H1 (cell line): ENCODE measurements at regions not wholly inside any gene's neighbourhood (a gene's known extent, or its start where the extent isn't known, plus 50 kb on each side); places are given as distances from the start of the nearest gene placed in this dataset.

Experiments used
- CTCF ChIA-PET: fragments of 300-600 bp; sonication (Branson Sonifier 250); formaldehyde crosslinking; loops from one replicate; lab custom pipeline; 2021; ENCODE audit not compliant: partially characterized antibody; lab: Charles Lee
- POLR2A ChIA-PET: fragments of 300-600 bp; sonication (Branson Sonifier 250); formaldehyde crosslinking; loops from one replicate; lab custom pipeline; 2021; ENCODE audit warnings: inconsistent platforms; ENCODE audit not compliant: partially characterized antibody; lab: Charles Lee
- DNase-seq, 2 experiments: peaks; one replicate each; pipeline versions ENCODE4 v3.0.0 to v3.0.0-alpha.2; 2010 to 2022; ENCODE audit warnings: low spot score in 2 of 2, low read depth in 1 of 2, mixed read lengths in 1 of 2
- FAIRE-seq: peaks from 2 replicates; lab custom pipeline; 2011; peaks lifted over from hg19 to GRCh38; lab: Jason Lieb, UNC
- H2AFZ ChIP-seq: 2 replicates; pipeline ENCODE4 v1.8.1; 2012; ENCODE audit warnings: low read length, inconsistent platforms
- H2AK5ac ChIP-seq: 2 replicates; pipeline ENCODE4 v1.6.1; 2013; ENCODE audit warnings: low read depth, low read length
- H2BK120ac ChIP-seq: replicated peaks from 2 replicates; pipeline ENCODE3; 2013; ENCODE audit warnings: low read depth, low read length, inconsistent platforms
- H2BK12ac ChIP-seq: 2 replicates; pipeline ENCODE4 v1.6.1; 2013; ENCODE audit warnings: low read depth, low read length
- H2BK15ac ChIP-seq: 2 replicates; pipeline ENCODE4 v1.6.1; 2013; ENCODE audit warnings: low read length
- H2BK20ac ChIP-seq: 2 replicates; pipeline ENCODE4 v1.6.1; 2013; ENCODE audit warnings: low read length
- H2BK5ac ChIP-seq: 2 replicates; pipeline ENCODE4 v1.6.1; 2013; ENCODE audit warnings: low read depth, low read length
- H3K14ac ChIP-seq: 2 replicates; pipeline ENCODE4 v1.6.1; 2013; ENCODE audit warnings: inconsistent platforms; ENCODE audit not compliant: insufficient read length
- H3K18ac ChIP-seq: 2 replicates; pipeline ENCODE4 v1.6.1; 2013; ENCODE audit warnings: low read length; ENCODE audit errors: extremely low read depth
- H3K23ac ChIP-seq: 2 replicates; pipeline ENCODE4 v1.6.1; 2013; ENCODE audit warnings: inconsistent platforms; ENCODE audit not compliant: insufficient read length
- H3K23me2 ChIP-seq: 2 replicates; pipeline ENCODE4 v1.6.1; 2013; ENCODE audit warnings: low read depth, low read length
- H3K27ac ChIP-seq: 2 replicates; pipeline ENCODE4 v1.6.1; 2011; ENCODE audit warnings: low read depth, low read length, inconsistent platforms
- H3K27me3 ChIP-seq, 4 experiments: replicated peaks in 1 of 4; 1 replicate in 1 of 4; 2 replicates in 3 of 4; pipeline versions ENCODE4 v1.6.1 to v1.8.1; 2011 to 2013; ENCODE audit warnings: low read length in 3 of 4, mild to moderate bottlenecking in 3 of 4, inconsistent platforms in 2 of 4, mixed read lengths in 2 of 4, moderate library complexity in 1 of 4; ENCODE audit not compliant: control insufficient read depth in 3 of 4, insufficient read depth in 3 of 4; ENCODE audit errors: extremely low read depth in 1 of 4
- H3K36me3 ChIP-seq, 4 experiments: 2 replicates each; pipeline versions ENCODE4 v1.6.1 to v1.8.1; 2011 to 2013; ENCODE audit warnings: mild to moderate bottlenecking in 4 of 4, low read length in 3 of 4, moderate library complexity in 2 of 4, control low read depth in 1 of 4, inconsistent platforms in 1 of 4; ENCODE audit not compliant: insufficient read depth in 4 of 4, control insufficient read depth in 2 of 4
- H3K4ac ChIP-seq: replicated peaks from 2 replicates; pipeline ENCODE3; 2013; ENCODE audit warnings: low read length, low read depth, mixed read lengths, inconsistent platforms; ENCODE audit not compliant: insufficient read length
- H3K4me1 ChIP-seq, 4 experiments: replicated peaks in 1 of 4; 1 replicate in 1 of 4; 2 replicates in 3 of 4; pipeline versions ENCODE4 v1.6.1 to v1.8.1; 2011 to 2013; ENCODE audit warnings: low read length in 3 of 4, inconsistent platforms in 2 of 4, mixed read lengths in 1 of 4; ENCODE audit not compliant: insufficient read depth in 4 of 4, control insufficient read depth in 3 of 4
- H3K4me2 ChIP-seq, 2 experiments: 2 replicates each; pipeline versions ENCODE4 v1.6.1 to v1.8.1; 2011 to 2013; ENCODE audit warnings: low read depth in 2 of 2, low read length in 2 of 2, control low read depth in 1 of 2, inconsistent platforms in 1 of 2, mild to moderate bottlenecking in 1 of 2; ENCODE audit not compliant: insufficient read depth in 1 of 2
- H3K4me3 ChIP-seq, 4 experiments: fragments of 200-600, 300-600 bp in 1 of 4; sonication (generic), shearing (Covaris generic), sonication (Bioruptor Twin) in 1 of 4; 2 replicates each; pipeline versions ENCODE4 v1.5.1 to v1.8.1; 2011 to 2016; ENCODE audit warnings: low read length in 4 of 4, low read depth in 3 of 4, control low read depth in 2 of 4, inconsistent platforms in 2 of 4, mild to moderate bottlenecking in 2 of 4, mixed read lengths in 1 of 4, moderate library complexity in 1 of 4; ENCODE audit not compliant: insufficient read depth in 2 of 4; ENCODE audit errors: extremely low read depth in 1 of 4
- H3K56ac ChIP-seq: replicated peaks from 2 replicates; pipeline ENCODE3; 2013; ENCODE audit warnings: low read depth, mild to moderate bottlenecking, mixed read lengths, low read length, inconsistent platforms; ENCODE audit not compliant: insufficient read length
- H3K79me1 ChIP-seq: 2 replicates; pipeline ENCODE4 v1.6.1; 2013; ENCODE audit warnings: low read depth, low read length, control low read depth
- H3K79me2 ChIP-seq, 2 experiments: 2 replicates each; pipeline versions ENCODE4 v1.6.1 to v1.8.1; 2012 to 2013; ENCODE audit warnings: low read length in 2 of 2, mild to moderate bottlenecking in 2 of 2, inconsistent platforms in 1 of 2; ENCODE audit not compliant: insufficient read depth in 2 of 2, control insufficient read depth in 1 of 2
- H3K9ac ChIP-seq, 4 experiments: replicated peaks in 1 of 4; 1 replicate in 1 of 4; 2 replicates in 3 of 4; pipeline versions ENCODE4 v1.6.1 to v1.8.1; 2011 to 2013; ENCODE audit warnings: low read depth in 3 of 4, low read length in 3 of 4, control low read depth in 2 of 4, mild to moderate bottlenecking in 2 of 4, moderate library complexity in 2 of 4, inconsistent platforms in 1 of 4; ENCODE audit errors: extremely low read depth in 1 of 4
- H3K9me3 ChIP-seq, 2 experiments: 2 replicates each; pipeline versions ENCODE4 v1.6.1 to v1.8.1; 2012 to 2013; ENCODE audit warnings: mild to moderate bottlenecking in 2 of 2, moderate library complexity in 2 of 2, control low read depth in 1 of 2, inconsistent platforms in 1 of 2, low read depth in 1 of 2, low read length in 1 of 2, mixed read lengths in 1 of 2; ENCODE audit not compliant: insufficient read depth in 2 of 2
- H4K20me1 ChIP-seq, 2 experiments: replicated peaks in 1 of 2; 2 replicates each; pipeline versions ENCODE3 to v1.8.1; 2011 to 2013; ENCODE audit warnings: inconsistent platforms in 2 of 2, low read length in 2 of 2, mild to moderate bottlenecking in 1 of 2; ENCODE audit not compliant: insufficient read depth in 2 of 2, control insufficient read depth in 1 of 2
- H4K5ac ChIP-seq: 2 replicates; pipeline ENCODE4 v1.6.1; 2013; ENCODE audit warnings: low read length, low read depth, mixed read lengths, inconsistent platforms; ENCODE audit not compliant: insufficient read length
- H4K8ac ChIP-seq: 2 replicates; pipeline ENCODE4 v1.8.0; 2013; ENCODE audit warnings: mild to moderate bottlenecking, moderate library complexity, low read length, inconsistent platforms; ENCODE audit not compliant: insufficient read depth; ENCODE audit errors: extremely low read depth
- H4K91ac ChIP-seq: replicated peaks from 2 replicates; pipeline ENCODE3; 2013; ENCODE audit warnings: low read length, mixed read lengths, inconsistent platforms; ENCODE audit not compliant: insufficient read length
- CEBPB ChIP-seq: IDR thresholded peaks from 2 replicates; pipeline ENCODE4 v1.6.1; 2012; ENCODE audit warnings: low read depth, low read length
- CHD1 ChIP-seq: IDR thresholded peaks from 2 replicates; pipeline ENCODE4 v1.6.1; 2012; ENCODE audit warnings: low read depth, low read length, improper control_type of control experiment
- EGR1 ChIP-seq: IDR thresholded peaks from 2 replicates; pipeline ENCODE4 v1.6.1; 2011; ENCODE audit warnings: low read depth, low read length, borderline replicate concordance
- HDAC2 ChIP-seq, 2 experiments: fragments of 300-600 bp in 1 of 2; sonication (generic) in 1 of 2; IDR thresholded peaks; 2 replicates each; pipeline ENCODE4 v1.6.1; 2011 to 2012; ENCODE audit warnings: low read depth in 2 of 2, low read length in 2 of 2, mild to moderate bottlenecking in 2 of 2, moderate library complexity in 2 of 2, borderline replicate concordance in 1 of 2, inconsistent platforms in 1 of 2
- NANOG ChIP-seq: IDR thresholded peaks from 2 replicates; pipeline ENCODE4 v1.6.1; 2011; ENCODE audit warnings: low read length, low read depth, mild to moderate bottlenecking, inconsistent platforms; ENCODE audit not compliant: insufficient read depth, poor library complexity, severe bottlenecking
- POLR2A ChIP-seq, 2 experiments: IDR thresholded peaks; 1 replicate in 1 of 2; 2 replicates in 1 of 2; pipeline ENCODE4 v1.6.1; 2011; ENCODE audit warnings: low read depth in 2 of 2, low read length in 2 of 2, mild to moderate bottlenecking in 2 of 2; ENCODE audit errors: control extremely low read depth in 1 of 2
- SAP30 ChIP-seq: fragments of 300-600 bp; sonication (generic); IDR thresholded peaks from 2 replicates; pipeline ENCODE4 v1.7.1; 2012; ENCODE audit warnings: low read length, moderate library complexity, mild to moderate bottlenecking, inconsistent platforms; ENCODE audit not compliant: insufficient read depth, insufficient replicate concordance
- SIX5 ChIP-seq: IDR thresholded peaks from 2 replicates; pipeline ENCODE4 v1.6.1; 2011; ENCODE audit warnings: mild to moderate bottlenecking, low read depth, low read length
- SUZ12 ChIP-seq: fragments of 200-600 bp; sonication (generic); IDR thresholded peaks from 2 replicates; pipeline ENCODE4 v1.6.1; 2012; ENCODE audit warnings: mild to moderate bottlenecking, inconsistent platforms, low read length, moderate library complexity, mixed read lengths
- TAF1 ChIP-seq: IDR thresholded peaks from 2 replicates; pipeline ENCODE4 v1.6.1; 2011; ENCODE audit warnings: mild to moderate bottlenecking, low read depth, low read length
- WGBS, 2 experiments: shearing (Covaris generic) in 1 of 2; methylation state at CpG; one replicate each; pipeline versions ENCODE4 v1.1.6 to v1.1.7; 2013 to 2015; ENCODE audit warnings: low lambda C conversion rate in 2 of 2, mixed read lengths in 2 of 2, inconsistent platforms in 1 of 2, low coverage in 1 of 2, missing lambda C conversion rate in 1 of 2; ENCODE audit not compliant: insufficient replicate concordance in 2 of 2, insufficient coverage in 1 of 2, insufficient read length in 1 of 2; ENCODE audit errors: extremely low coverage in 1 of 2, missing lambda C conversion rate in 1 of 2; 5-methylcytosine and 5-hydroxymethylcytosine counted together
- TF ChIP-seq, protein P1 (sequence below): IDR thresholded peaks from 2 replicates; pipeline ENCODE4 v1.6.1; 2011; ENCODE audit warnings: low read depth, mild to moderate bottlenecking, low read length; ENCODE audit not compliant: insufficient read depth

GRCh38 chr7:152909683-152910544, 150.4 kb downstream of the ACTR3B start:
- Histone ChIP-seq H3K4me1 (peaks cover 0 to 3% (median 0%) of the 10 kb centered on the region in 4 experiments; a peak in 1 of 7 replicates), H3K56ac (no peak overlapping the region), H3K36me3 (no peaks in the 10 kb centered on the region; a peak in 1 of 8 replicates), H2BK120ac (no peak overlapping the region), H3K4me2 (no peak overlapping the region), H3K4me3 (no peak overlapping the region), H3K27ac (no peak overlapping the region), H3K27me3 (no peaks in the 10 kb centered on the region; a peak in 1 of 7 replicates), H4K91ac (no peak overlapping the region), H3K23ac (no peak overlapping the region), H4K5ac (no peak overlapping the region), H2AFZ (no peak overlapping the region), H3K18ac (no peak overlapping the region), H3K79me1 (no peaks in the 10 kb centered on the region), H2BK20ac (no peak overlapping the region), H3K23me2 (peaks cover 19% of the 10 kb centered on the region; the same call in 1 of the 2 replicates), H2BK12ac (no peak overlapping the region), H3K14ac (no peak overlapping the region), H2BK15ac (no peak overlapping the region), H3K79me2 (no peaks in the 10 kb centered on the region), H3K9me3 (peaks cover 0 to 11% of the 10 kb centered on the region in 2 experiments; a peak in 1 of 4 replicates), H4K8ac (no peak overlapping the region), H3K4ac (no peak overlapping the region), H3K9ac (no peak overlapping the region), H2BK5ac (no peak overlapping the region), H2AK5ac (no peak overlapping the region), H4K20me1 (peaks cover 0 to 16% of the 10 kb centered on the region in 2 experiments)
- FAIRE-seq (no peak), DNase-seq (no peak)
- POLR2A ChIA-PET, result interaction anchor here (0.6 kb wide), 1 partner anchor 14 kb away, joined by 3 read pairs; no protein-coding TSS in a partner anchor
- WGBS, 2 experiments, result 85% methylated on average over 12 of the region's 12 CpGs; no CpG with 5 or more reads in 1 of the 2 experiments
- TF ChIP-seq CHD1 (no peak), TAF1 (no peak), NANOG (no peak), EGR1 (no peak), CEBPB (no peak), HDAC2 (IDR thresholded peaks at IDR 0.05; ENCODE audit: borderline replicate concordance in 1 of 2, low read depth in 2 of 2, low read length in 2 of 2) (no peak), SUZ12 (no peak), POLR2A (IDR thresholded peaks at IDR 0.05; ENCODE audit: control extremely low read depth in 1 of 2, low read depth in 2 of 2, low read length in 2 of 2) (no peak), SAP30 (no peak), SIX5 (no peak)
- TF ChIP-seq, protein P1, sequence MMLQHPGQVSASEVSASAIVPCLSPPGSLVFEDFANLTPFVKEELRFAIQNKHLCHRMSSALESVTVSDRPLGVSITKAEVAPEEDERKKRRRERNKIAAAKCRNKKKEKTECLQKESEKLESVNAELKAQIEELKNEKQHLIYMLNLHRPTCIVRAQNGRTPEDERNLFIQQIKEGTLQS, result no peak
- CTCF ChIA-PET, result interaction anchor here (1.3 to 1.5 kb wide), 3 partner anchors 15 to 16 kb away, joined by 3 to 5 read pairs (median 4); no protein-coding TSS in a partner anchor
